PFSK-1 (cell line): ENCODE measurements at regions not wholly inside any gene's neighbourhood (a gene's known extent, or its start where the extent isn't known, plus 50 kb on each side); places are given as distances from the start of the nearest gene placed in this dataset.

Source experiments
- POLR2AphosphoS5 ChIP-seq: IDR thresholded peaks from 2 replicates; pipeline ENCODE4 v1.6.1; 2012; ENCODE audit warnings: low read depth, mild to moderate bottlenecking, control low read depth, low read length, moderate library complexity
- SIN3A ChIP-seq: IDR thresholded peaks from 2 replicates; pipeline ENCODE4 v1.6.1; 2012; ENCODE audit warnings: mild to moderate bottlenecking, low read length, moderate library complexity, borderline replicate concordance; ENCODE audit not compliant: insufficient read depth
- TAF1 ChIP-seq: IDR thresholded peaks from 2 replicates; pipeline ENCODE4 v1.6.1; 2012; ENCODE audit warnings: low read length, control low read depth, borderline replicate concordance; ENCODE audit not compliant: insufficient read depth
- TF ChIP-seq, protein P1 (sequence below), 2 experiments: IDR thresholded peaks; 2 replicates each; pipeline versions ENCODE4 v1.6.1 to v1.8.0; 2011 to 2012; ENCODE audit warnings: low read depth in 2 of 2, low read length in 2 of 2, control low read depth in 1 of 2, inconsistent platforms in 1 of 2, mild to moderate bottlenecking in 1 of 2, moderate library complexity in 1 of 2; ENCODE audit not compliant: insufficient read depth in 1 of 2

DNA sequence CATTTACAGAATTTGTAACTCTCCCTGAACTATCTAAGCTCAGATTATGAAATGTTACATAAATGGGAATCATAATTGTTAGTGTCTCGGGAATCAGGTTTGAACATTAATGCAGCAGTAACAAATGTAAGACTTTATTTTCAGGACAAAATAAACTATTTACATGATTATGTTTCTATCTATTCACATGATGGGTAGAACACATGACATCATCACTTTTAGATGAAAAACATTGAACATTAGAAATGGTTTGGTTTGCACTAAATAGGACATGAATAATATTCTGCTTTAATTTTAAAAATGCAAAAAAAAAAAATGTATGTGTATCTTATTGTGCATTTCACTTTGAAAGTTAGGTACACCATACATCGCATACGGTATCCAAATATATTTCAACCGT lies 745.5 kb upstream of the POT1 start:
- TF ChIP-seq, protein P1, sequence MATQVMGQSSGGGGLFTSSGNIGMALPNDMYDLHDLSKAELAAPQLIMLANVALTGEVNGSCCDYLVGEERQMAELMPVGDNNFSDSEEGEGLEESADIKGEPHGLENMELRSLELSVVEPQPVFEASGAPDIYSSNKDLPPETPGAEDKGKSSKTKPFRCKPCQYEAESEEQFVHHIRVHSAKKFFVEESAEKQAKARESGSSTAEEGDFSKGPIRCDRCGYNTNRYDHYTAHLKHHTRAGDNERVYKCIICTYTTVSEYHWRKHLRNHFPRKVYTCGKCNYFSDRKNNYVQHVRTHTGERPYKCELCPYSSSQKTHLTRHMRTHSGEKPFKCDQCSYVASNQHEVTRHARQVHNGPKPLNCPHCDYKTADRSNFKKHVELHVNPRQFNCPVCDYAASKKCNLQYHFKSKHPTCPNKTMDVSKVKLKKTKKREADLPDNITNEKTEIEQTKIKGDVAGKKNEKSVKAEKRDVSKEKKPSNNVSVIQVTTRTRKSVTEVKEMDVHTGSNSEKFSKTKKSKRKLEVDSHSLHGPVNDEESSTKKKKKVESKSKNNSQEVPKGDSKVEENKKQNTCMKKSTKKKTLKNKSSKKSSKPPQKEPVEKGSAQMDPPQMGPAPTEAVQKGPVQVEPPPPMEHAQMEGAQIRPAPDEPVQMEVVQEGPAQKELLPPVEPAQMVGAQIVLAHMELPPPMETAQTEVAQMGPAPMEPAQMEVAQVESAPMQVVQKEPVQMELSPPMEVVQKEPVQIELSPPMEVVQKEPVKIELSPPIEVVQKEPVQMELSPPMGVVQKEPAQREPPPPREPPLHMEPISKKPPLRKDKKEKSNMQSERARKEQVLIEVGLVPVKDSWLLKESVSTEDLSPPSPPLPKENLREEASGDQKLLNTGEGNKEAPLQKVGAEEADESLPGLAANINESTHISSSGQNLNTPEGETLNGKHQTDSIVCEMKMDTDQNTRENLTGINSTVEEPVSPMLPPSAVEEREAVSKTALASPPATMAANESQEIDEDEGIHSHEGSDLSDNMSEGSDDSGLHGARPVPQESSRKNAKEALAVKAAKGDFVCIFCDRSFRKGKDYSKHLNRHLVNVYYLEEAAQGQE (IDR thresholded peaks at IDR 0.05; ENCODE audit: insufficient read depth in 1 of 2, low read depth in 2 of 2, low read length in 2 of 2): no peak
- TF ChIP-seq SIN3A (no peak), POLR2AphosphoS5 (no peak), TAF1 (no peak)
